Memory B cell (primary cell): ENCODE measurements at regions not wholly inside any gene's neighbourhood (a gene's known extent, or its start where the extent isn't known, plus 50 kb on each side); places are given as distances from the start of the nearest gene placed in this dataset.
A peak's percentile ranks its signal among the peaks of the same experiment; 100 is the strongest.
"Not testable (repeated sequence)": the region's sequence is repeated elsewhere in the genome, so short reads cannot be mapped to it uniquely, and the experiment has no call there.

Experiments used
- ATAC-seq: fragments of 150-1000 bp; cut with Tn5 transposase; 2 replicates; pipeline ENCODE4 v1.10.0; 2021; ENCODE audit warnings: low read depth, mild to moderate bottlenecking, moderate library complexity
- DNase-seq, 2 donors: peaks; one replicate each; pipeline ENCODE4 v3.0.0; 2022; ENCODE audit warnings: low spot score in 2 of 2
- H3K27ac Mint-ChIP-seq: one replicate; pipeline ENCODE4 v1.8.0; 2022; ENCODE audit warnings: mild to moderate bottlenecking, moderate library complexity, mixed read lengths
- H3K27me3 Mint-ChIP-seq: one replicate; pipeline ENCODE4 v1.8.0; 2022; ENCODE audit warnings: mixed read lengths
- H3K36me3 Mint-ChIP-seq: one replicate; pipeline ENCODE4 v1.8.0; 2022; ENCODE audit warnings: mild to moderate bottlenecking, mixed read lengths
- H3K4me1 Mint-ChIP-seq: one replicate; pipeline ENCODE4 v1.8.0; 2022; ENCODE audit warnings: mixed read lengths
- H3K4me3 Mint-ChIP-seq: one replicate; pipeline ENCODE4 v1.8.0; 2022; ENCODE audit warnings: mild to moderate bottlenecking, moderate library complexity, mixed read lengths
- H3K9me3 Mint-ChIP-seq: one replicate; pipeline ENCODE4 v1.8.0; 2022; ENCODE audit warnings: mixed read lengths

GRCh38 chr16:27628943-27629462 lies 79.1 kb downstream of the KATNIP start:
- H3K27ac Mint-ChIP-seq, H3K9me3 Mint-ChIP-seq: not testable (repeated sequence)

GRCh38 chr16:27632216-27632615 lies 82.3 kb downstream of the KATNIP start:
- ATAC-seq (no peak), DNase-seq (no peak)
- Mint-ChIP-seq H3K27me3 (no peaks in the 10 kb centered on the region), H3K36me3 (peaks cover 27% of the 10 kb centered on the region), H3K4me1 (no peaks in the 10 kb centered on the region), H3K4me3 (no peak overlapping the region), H3K9me3 (no peaks in the 10 kb centered on the region), H3K27ac (peak overlapping the region; percentile 32)

More at GRCh38 chr16:27628943-27629462, 79.1 kb downstream of the KATNIP start:
- not testable (repeated sequence) for H3K4me1 Mint-ChIP-seq, H3K27me3 Mint-ChIP-seq, ATAC-seq, DNase-seq, H3K4me3 Mint-ChIP-seq
- H3K36me3 Mint-ChIP-seq: peaks cover 23% of the 10 kb centered on the region

GRCh38 chr16:27633221-27633620 lies 83.3 kb downstream of the KATNIP start:
- DNase-seq (no peak), ATAC-seq (no peak)
- H3K4me1 Mint-ChIP-seq: no peaks in the 10 kb centered on the region
- H3K9me3 Mint-ChIP-seq: no peaks in the 10 kb centered on the region
- H3K4me3 Mint-ChIP-seq: no peak overlapping the region
- H3K36me3 Mint-ChIP-seq: peaks cover 33% of the 10 kb centered on the region
- H3K27me3 Mint-ChIP-seq: no peaks in the 10 kb centered on the region
- no peak overlapping the region for H3K27ac Mint-ChIP-seq

- DNase-seq: no peak
- Mint-ChIP-seq H3K27me3 (no peaks in the 10 kb centered on the region), H3K36me3 (peaks cover 29% of the 10 kb centered on the region), H3K27ac (no peak overlapping the region), H3K9me3 (no peaks in the 10 kb centered on the region), H3K4me3 (no peak overlapping the region), H3K4me1 (no peaks in the 10 kb centered on the region)
- no peak for ATAC-seq
Observed at GRCh38 chr16:27633721-27634120, 83.8 kb downstream of the KATNIP start.

GRCh38 chr16:27634779-27635178 lies 84.8 kb downstream of the KATNIP start:
- no peak for ATAC-seq
- peaks cover 27% of the 10 kb centered on the region for H3K36me3 Mint-ChIP-seq
- H3K4me1 Mint-ChIP-seq: peaks cover 4% of the 10 kb centered on the region

GRCh38 chr16:27636453-27637240 lies 86.7 kb downstream of the KATNIP start:
- no peaks in the 10 kb centered on the region for H3K9me3 Mint-ChIP-seq
- ATAC-seq (no peak), DNase-seq (no peak)
- peaks cover 4% of the 10 kb centered on the region for H3K4me1 Mint-ChIP-seq
- H3K4me3 Mint-ChIP-seq: no peak overlapping the region
- no peaks in the 10 kb centered on the region for H3K27me3 Mint-ChIP-seq
- peaks cover 29% of the 10 kb centered on the region for H3K36me3 Mint-ChIP-seq
- H3K27ac Mint-ChIP-seq: no peak overlapping the region

More at GRCh38 chr16:27634779-27635178, 84.8 kb downstream of the KATNIP start:
- no peaks in the 10 kb centered on the region for H3K27me3 Mint-ChIP-seq
- no peak overlapping the region for H3K4me3 Mint-ChIP-seq
- DNase-seq: no peak
- H3K27ac Mint-ChIP-seq: no peak overlapping the region
- H3K9me3 Mint-ChIP-seq: no peaks in the 10 kb centered on the region

- Mint-ChIP-seq H3K27ac (no peak overlapping the region), H3K9me3 (no peaks in the 10 kb centered on the region), H3K4me3 (no peak overlapping the region), H3K4me1 (peaks cover 4% of the 10 kb centered on the region), H3K27me3 (no peaks in the 10 kb centered on the region), H3K36me3 (peaks cover 24% of the 10 kb centered on the region)
- DNase-seq: no peak
- no peak for ATAC-seq
Observed at GRCh38 chr16:27638833-27639560, 89.1 kb downstream of the KATNIP start.

- H3K4me3 Mint-ChIP-seq: no peak overlapping the region
- H3K9me3 Mint-ChIP-seq: no peaks in the 10 kb centered on the region
- no peak overlapping the region for H3K27ac Mint-ChIP-seq
- DNase-seq (no peak), ATAC-seq (no peak)
- H3K36me3 Mint-ChIP-seq: peaks cover 25% of the 10 kb centered on the region
- H3K27me3 Mint-ChIP-seq: no peaks in the 10 kb centered on the region
- peaks cover 4% of the 10 kb centered on the region for H3K4me1 Mint-ChIP-seq
Observed at GRCh38 chr16:27639561-27640276, 89.8 kb downstream of the KATNIP start.

GRCh38 chr16:27640277-27640600 lies 90.3 kb downstream of the KATNIP start:
- ATAC-seq (no peak), DNase-seq (no peak)
- Mint-ChIP-seq H3K27ac (no peak overlapping the region), H3K4me3 (no peak overlapping the region), H3K36me3 (peaks cover 24% of the 10 kb centered on the region), H3K4me1 (peaks cover 4% of the 10 kb centered on the region), H3K9me3 (no peaks in the 10 kb centered on the region), H3K27me3 (no peaks in the 10 kb centered on the region)

GRCh38 chr16:27641260-27641659 lies 91.3 kb downstream of the KATNIP start:
- DNase-seq (no peak), ATAC-seq (no peak)
- H3K4me1 Mint-ChIP-seq: peaks cover 4% of the 10 kb centered on the region
- H3K4me3 Mint-ChIP-seq: no peak overlapping the region
- H3K36me3 Mint-ChIP-seq: peaks cover 25% of the 10 kb centered on the region
- no peaks in the 10 kb centered on the region for H3K9me3 Mint-ChIP-seq
- no peak overlapping the region for H3K27ac Mint-ChIP-seq
- H3K27me3 Mint-ChIP-seq: no peaks in the 10 kb centered on the region

- not testable (repeated sequence) for DNase-seq, H3K4me3 Mint-ChIP-seq, H3K9me3 Mint-ChIP-seq, H3K27ac Mint-ChIP-seq, H3K4me1 Mint-ChIP-seq, H3K27me3 Mint-ChIP-seq, ATAC-seq
- peaks cover 25% of the 10 kb centered on the region for H3K36me3 Mint-ChIP-seq
Observed at GRCh38 chr16:27641734-27642415, 91.9 kb downstream of the KATNIP start.

GRCh38 chr16:27642756-27643155 lies 92.8 kb downstream of the KATNIP start:
- no peak overlapping the region for H3K4me3 Mint-ChIP-seq
- no peaks in the 10 kb centered on the region for H3K27me3 Mint-ChIP-seq
- ATAC-seq: no peak
- DNase-seq: no peak
- H3K4me1 Mint-ChIP-seq: peaks cover 4% of the 10 kb centered on the region
- no peak overlapping the region for H3K27ac Mint-ChIP-seq
- H3K36me3 Mint-ChIP-seq: peaks cover 20% of the 10 kb centered on the region
- no peaks in the 10 kb centered on the region for H3K9me3 Mint-ChIP-seq

- H3K4me1 Mint-ChIP-seq: peaks cover 4% of the 10 kb centered on the region
- ATAC-seq (no peak), DNase-seq (no peak)
- H3K27ac Mint-ChIP-seq: no peak overlapping the region
- H3K36me3 Mint-ChIP-seq: peaks cover 18% of the 10 kb centered on the region
- H3K9me3 Mint-ChIP-seq: no peaks in the 10 kb centered on the region
- no peak overlapping the region for H3K4me3 Mint-ChIP-seq
- H3K27me3 Mint-ChIP-seq: no peaks in the 10 kb centered on the region
Observed at GRCh38 chr16:27644165-27644564, 94.2 kb downstream of the KATNIP start.
